Keratinocyte (primary cell): ENCODE measurements at regions not wholly inside any gene's neighbourhood (a gene's known extent, or its start where the extent isn't known, plus 50 kb on each side); places are given as distances from the start of the nearest gene placed in this dataset.

Source experiments
- CTCF ChIP-seq, 3 experiments: IDR thresholded peaks in 1 of 3; conservative IDR thresholded peaks in 1 of 3; optimal IDR thresholded peaks in 1 of 3; 2 replicates in 2 of 3; 3 replicates in 1 of 3; pipeline versions ENCODE3 to v1.5.1; 2011; ENCODE audit warnings: low read length in 3 of 3, mild to moderate bottlenecking in 3 of 3, moderate library complexity in 2 of 3, control low read depth in 1 of 3, inconsistent platforms in 1 of 3; ENCODE audit not compliant: insufficient read depth in 2 of 3; ENCODE audit errors: extremely low read depth in 1 of 3
- EZH2 ChIP-seq: IDR thresholded peaks from one replicate; pipeline ENCODE4 v1.6.1; 2012; ENCODE audit warnings: inconsistent platforms, mild to moderate bottlenecking, low read length, moderate library complexity

DNA sequence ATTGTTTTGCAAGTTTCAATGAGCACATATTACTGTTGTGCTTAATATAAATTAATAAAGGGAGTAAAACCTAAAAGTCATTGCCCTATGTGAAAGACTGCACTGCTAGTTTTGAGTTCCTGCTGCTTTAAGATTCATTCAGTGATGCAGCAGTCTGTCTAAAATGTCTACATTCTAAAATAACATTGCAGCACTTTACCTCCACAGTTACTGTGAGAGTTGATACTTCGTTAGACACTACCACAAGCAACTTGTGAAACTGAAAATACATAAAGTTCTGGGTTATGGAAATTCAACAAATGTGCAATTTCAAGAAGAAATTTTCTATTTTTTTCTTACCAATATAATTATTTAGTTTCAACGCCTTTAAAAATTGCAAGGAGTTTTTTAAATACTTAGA, 1175.2 kb upstream of the DIAPH2 start:
- no peak for TF ChIP-seq CTCF (optimal IDR thresholded peaks at IDR 0.05 in 1 of 3, IDR thresholded peaks at IDR 0.05 in 1 of 3, conservative IDR thresholded peaks at IDR 0.05 in 1 of 3; ENCODE audit: extremely low read depth in 1 of 3, insufficient read depth in 2 of 3, low read length in 3 of 3)
- no peak for TF ChIP-seq EZH2
